ENCODE measurements at regions not wholly inside any gene's neighbourhood (a gene's known extent, or its start where the extent isn't known, plus 50 kb on each side); places are given as distances from the start of the nearest gene placed in this dataset.

DNA sequence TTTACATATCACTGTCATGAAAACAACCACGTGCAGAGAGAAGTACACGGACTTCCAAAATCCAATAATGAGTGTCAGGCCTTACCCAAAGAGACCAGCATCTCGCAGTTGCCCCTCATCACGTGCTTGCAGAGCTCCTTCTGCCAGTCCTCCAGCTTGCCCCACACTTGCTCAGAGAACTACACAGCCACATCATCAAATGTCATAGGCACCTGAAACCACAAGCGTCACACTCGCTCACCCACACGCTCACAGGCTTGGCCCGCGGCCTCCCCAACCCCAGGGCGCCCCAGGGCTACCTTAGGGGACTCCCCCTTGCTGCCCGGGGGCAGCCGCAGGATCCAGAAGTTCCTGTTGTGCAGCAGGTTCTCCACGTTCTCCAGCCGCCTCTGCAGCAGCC, 123.4 kb upstream of the ZNF746 start:
- DNase-seq (ENCODE audit: low read depth), result no peak
- TF ChIP-seq, protein P1, sequence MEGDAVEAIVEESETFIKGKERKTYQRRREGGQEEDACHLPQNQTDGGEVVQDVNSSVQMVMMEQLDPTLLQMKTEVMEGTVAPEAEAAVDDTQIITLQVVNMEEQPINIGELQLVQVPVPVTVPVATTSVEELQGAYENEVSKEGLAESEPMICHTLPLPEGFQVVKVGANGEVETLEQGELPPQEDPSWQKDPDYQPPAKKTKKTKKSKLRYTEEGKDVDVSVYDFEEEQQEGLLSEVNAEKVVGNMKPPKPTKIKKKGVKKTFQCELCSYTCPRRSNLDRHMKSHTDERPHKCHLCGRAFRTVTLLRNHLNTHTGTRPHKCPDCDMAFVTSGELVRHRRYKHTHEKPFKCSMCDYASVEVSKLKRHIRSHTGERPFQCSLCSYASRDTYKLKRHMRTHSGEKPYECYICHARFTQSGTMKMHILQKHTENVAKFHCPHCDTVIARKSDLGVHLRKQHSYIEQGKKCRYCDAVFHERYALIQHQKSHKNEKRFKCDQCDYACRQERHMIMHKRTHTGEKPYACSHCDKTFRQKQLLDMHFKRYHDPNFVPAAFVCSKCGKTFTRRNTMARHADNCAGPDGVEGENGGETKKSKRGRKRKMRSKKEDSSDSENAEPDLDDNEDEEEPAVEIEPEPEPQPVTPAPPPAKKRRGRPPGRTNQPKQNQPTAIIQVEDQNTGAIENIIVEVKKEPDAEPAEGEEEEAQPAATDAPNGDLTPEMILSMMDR (IDR thresholded peaks at IDR 0.05; ENCODE audit: control insufficient read depth, insufficient read depth, low read depth, low read length, missing control alignments), result no peak
- no peak overlapping the region for H3K4me3 ChIP-seq (ENCODE audit: control insufficient read depth, low read depth, low read length)

DNA sequence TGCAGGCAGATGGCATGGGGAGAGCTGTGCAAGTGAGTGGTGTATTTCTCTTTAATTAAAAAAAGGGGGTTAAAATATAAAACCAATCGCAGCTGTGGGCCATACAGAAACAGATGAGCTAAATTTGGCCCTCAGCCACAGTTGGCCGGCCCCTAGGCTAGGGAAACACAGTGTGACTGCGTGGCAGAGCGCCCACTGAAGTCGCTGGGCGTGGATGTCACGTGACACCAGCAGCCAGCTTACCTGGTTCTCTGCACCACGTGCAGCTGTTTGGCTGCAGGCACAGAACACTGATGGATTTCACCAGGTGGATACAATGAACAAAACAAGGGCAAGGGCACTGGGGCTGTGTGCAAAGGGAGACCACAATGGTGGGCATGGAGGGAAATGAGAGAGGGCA, 119.3 kb upstream of the ZNF746 start:
- no peak for DNase-seq (ENCODE audit: low read depth)
- H3K4me3 ChIP-seq (ENCODE audit: control insufficient read depth, low read depth, low read length), result no peak overlapping the region
- TF ChIP-seq, protein P1 (IDR thresholded peaks at IDR 0.05; ENCODE audit: control insufficient read depth, insufficient read depth, low read depth, low read length, missing control alignments), result no peak

DNA sequence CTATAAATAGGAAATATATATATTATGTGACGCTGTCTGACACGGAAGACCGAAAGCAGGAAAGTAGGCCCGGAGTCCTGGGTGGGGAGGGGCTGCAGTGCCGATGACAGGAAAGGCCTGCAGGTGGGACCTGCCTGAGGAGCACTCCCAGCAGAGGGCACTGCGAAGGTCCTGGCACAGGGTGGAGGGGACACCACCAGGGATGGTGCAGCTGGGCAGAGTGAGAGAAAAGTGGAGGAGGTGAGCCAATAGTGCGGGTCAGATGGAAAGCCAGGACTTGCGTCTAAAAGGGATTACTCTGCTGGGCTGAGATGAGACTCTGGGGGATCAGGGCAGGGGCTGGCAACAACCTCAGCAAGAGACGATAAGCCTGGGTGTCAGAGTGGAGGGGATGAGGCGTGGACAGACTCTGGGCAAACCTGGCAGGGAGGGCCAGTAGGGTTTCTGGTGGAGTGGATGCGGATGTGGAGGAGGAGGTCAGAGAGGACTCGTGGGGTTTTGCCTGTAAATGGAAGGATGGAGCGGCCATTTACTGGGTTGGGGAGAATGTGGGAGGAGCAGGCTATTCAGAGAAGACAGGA, 118.2 kb upstream of the ZNF746 start:
- H3K4me3 ChIP-seq (ENCODE audit: control insufficient read depth, low read depth, low read length), result no peak overlapping the region
- DNase-seq (ENCODE audit: low read depth), result no peak
- TF ChIP-seq, protein P1 (IDR thresholded peaks at IDR 0.05; ENCODE audit: control insufficient read depth, insufficient read depth, low read depth, low read length, missing control alignments), result no peak

DNA sequence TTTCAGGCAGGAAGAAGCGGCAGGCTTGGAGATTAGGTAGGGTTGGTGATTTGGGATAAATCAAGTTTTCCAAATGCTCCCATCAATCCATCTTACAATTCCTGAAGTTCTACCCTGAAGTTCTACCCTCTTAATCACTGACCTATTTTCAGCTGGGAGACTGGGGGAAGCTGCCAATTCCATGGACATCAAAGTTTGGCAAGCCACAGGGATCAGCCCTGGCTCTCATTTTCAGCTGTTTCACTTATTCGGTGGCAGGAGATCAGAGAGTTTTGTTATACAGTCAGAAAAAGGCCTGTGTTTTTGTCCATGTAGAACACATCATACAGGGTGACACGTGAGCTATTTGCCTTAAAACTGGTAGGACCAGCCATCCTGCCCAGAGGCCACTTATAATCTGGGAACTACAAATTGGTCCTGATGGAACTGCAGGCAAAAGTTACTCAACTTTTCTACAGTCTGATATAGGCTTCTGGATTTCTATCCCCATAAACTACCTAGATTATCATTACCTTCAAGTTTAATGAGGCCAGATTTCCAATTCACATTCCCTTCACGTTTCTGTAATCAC, 112.9 kb upstream of the ZNF746 start:
- TF ChIP-seq, protein P1 (IDR thresholded peaks at IDR 0.05; ENCODE audit: control insufficient read depth, insufficient read depth, low read depth, low read length, missing control alignments), result no peak
- no peak overlapping the region for H3K4me3 ChIP-seq (ENCODE audit: control insufficient read depth, low read depth, low read length)
- no peak for DNase-seq (ENCODE audit: low read depth)

DNA sequence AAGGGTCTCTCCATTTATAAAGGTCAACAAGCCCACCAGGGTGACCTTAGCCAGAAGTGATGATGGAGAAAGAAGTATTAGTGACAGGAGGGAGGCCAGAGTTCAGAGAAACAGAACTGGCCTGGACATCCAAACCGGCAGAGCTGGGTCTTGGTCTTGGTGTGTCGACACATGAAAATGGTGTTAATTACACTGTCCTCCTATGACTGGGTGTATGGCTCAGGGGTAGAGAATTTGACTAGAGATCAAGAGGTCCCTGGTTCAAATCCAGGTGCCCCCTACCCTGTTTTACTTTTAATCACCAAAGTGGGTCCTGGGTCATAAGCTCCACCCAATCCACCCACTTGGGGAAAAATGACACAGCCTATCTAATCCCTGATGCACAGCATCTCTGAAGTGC, 110.6 kb upstream of the ZNF746 start:
- DNase-seq (ENCODE audit: low read depth), result no peak
- TF ChIP-seq, protein P1 (IDR thresholded peaks at IDR 0.05; ENCODE audit: control insufficient read depth, insufficient read depth, low read depth, low read length, missing control alignments), result no peak

DNA sequence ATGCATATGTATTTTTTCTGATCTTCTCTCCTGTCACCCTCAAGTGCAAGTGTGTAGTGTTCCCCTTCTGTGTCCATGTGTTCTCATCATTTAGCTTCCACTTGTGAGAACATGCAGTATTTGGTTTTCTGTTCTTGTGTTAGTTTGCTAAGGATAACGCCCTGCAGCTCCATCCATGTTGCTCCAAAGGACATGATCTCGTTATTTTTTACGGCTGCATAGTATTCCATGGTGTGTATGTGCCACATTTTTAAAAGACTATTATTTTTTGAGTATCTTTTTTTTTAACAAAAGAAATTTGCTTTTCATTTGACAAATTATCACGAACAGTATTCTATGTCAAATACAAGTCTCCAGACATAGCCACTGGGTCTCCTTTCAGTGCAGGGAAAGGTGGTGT, 110.1 kb upstream of the ZNF746 start:
- DNase-seq (ENCODE audit: low read depth), result no peak
- H3K4me3 ChIP-seq (ENCODE audit: control insufficient read depth, low read depth, low read length), result no peak overlapping the region
- TF ChIP-seq, protein P1 (IDR thresholded peaks at IDR 0.05; ENCODE audit: control insufficient read depth, insufficient read depth, low read depth, low read length, missing control alignments), result no peak

More for the DNA sequence above, 110.6 kb upstream of the ZNF746 start:
- no peak overlapping the region for H3K4me3 ChIP-seq (ENCODE audit: control insufficient read depth, low read depth, low read length)

Data from AG09309 (cell line).